ENCODE measurements at regions not wholly inside any gene's neighbourhood (a gene's known extent, or its start where the extent isn't known, plus 50 kb on each side); places are given as distances from the start of the nearest gene placed in this dataset.
A peak's percentile ranks its signal among the peaks of the same experiment; 100 is the strongest.
"Not testable (repeated sequence)": the region's sequence is repeated elsewhere in the genome, so short reads cannot be mapped to it uniquely, and the experiment has no call there.

GRCh38 chr7:73176813-73177212 lies 91.0 kb upstream of the SPDYE9 start:
- DNase-seq (ENCODE audit: low read depth in 2 of 2, low spot score in 1 of 2) = not testable (repeated sequence)

- DNase-seq (ENCODE audit: low read depth in 2 of 2, low spot score in 1 of 2) = not testable (repeated sequence)
Observed at GRCh38 chr7:73175322-73175721, 89.5 kb upstream of the SPDYE9 start.

- DNase-seq (ENCODE audit: low read depth in 2 of 2, low spot score in 1 of 2) = not testable (repeated sequence)
Observed at GRCh38 chr7:73170902-73171301, 85.1 kb upstream of the SPDYE9 start.

DNA sequence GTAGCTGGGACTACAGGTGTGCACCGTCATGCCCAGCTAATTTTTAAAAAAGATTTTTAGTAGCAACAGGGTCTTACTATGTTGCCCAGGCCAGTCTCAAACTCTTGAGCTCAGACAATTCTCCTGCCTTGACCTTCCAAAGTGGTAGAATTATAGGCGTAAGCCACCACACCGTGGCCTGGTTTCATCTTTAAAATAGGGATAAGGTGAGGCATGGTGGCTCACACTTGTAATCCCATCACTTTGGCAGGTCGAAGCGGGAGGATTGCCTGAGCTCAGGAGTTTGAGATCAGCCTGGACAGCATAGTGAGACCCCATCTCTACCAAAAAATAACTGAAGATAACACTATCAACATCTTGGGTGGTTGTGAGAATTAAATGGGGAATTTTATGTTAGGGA lies 84.6 kb upstream of the SPDYE9 start:
- DNase-seq (ENCODE audit: low read depth in 2 of 2, low spot score in 1 of 2) = not testable (repeated sequence)

GRCh38 chr7:73166152-73166551 lies 80.3 kb upstream of the SPDYE9 start:
- DNase-seq (ENCODE audit: low read depth in 2 of 2, low spot score in 1 of 2) = not testable (repeated sequence)

DNA sequence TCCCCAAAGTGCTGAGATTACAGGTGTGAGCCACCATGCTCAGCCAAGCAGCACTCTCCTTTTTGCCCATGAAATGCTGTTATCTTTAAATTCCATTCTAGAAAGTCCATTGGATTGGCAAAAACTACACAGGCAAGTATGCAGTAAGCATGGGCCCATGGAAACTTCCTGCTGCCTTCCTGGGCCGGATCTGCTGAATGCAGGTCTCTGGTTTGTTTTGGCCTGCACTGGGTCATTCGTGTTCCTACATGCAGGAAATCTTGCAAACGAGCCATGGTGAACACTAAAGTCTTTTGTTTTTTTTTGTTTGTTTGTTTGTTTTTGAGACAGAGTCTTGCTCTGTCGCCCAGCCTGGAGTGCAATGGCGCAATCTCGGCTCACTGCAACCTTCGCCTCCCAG lies 76.8 kb upstream of the SPDYE9 start:
- DNase-seq (ENCODE audit: low read depth in 2 of 2, low spot score in 1 of 2) = not testable (repeated sequence)

DNA sequence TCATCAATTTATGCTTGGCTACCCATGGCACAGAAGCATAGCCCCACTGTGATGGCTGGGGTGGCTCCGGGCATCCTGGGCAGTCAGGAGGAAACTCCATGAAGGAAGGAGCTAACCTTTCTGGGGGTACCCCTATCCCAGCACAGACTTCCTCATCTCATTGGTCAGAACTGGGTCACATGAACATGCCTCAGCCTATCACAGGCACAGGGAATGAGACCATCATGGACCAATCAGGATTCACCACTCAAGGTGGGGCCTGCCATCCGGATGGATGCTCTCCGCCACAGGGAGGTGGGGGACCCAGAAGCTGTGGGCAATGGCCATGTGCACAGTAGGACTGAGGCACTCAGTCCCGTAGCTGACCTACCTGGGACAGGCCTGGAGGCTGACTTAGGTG lies 75.9 kb upstream of the SPDYE9 start:
- DNase-seq (ENCODE audit: low read depth in 2 of 2, low spot score in 1 of 2) = not testable (repeated sequence)

DNA sequence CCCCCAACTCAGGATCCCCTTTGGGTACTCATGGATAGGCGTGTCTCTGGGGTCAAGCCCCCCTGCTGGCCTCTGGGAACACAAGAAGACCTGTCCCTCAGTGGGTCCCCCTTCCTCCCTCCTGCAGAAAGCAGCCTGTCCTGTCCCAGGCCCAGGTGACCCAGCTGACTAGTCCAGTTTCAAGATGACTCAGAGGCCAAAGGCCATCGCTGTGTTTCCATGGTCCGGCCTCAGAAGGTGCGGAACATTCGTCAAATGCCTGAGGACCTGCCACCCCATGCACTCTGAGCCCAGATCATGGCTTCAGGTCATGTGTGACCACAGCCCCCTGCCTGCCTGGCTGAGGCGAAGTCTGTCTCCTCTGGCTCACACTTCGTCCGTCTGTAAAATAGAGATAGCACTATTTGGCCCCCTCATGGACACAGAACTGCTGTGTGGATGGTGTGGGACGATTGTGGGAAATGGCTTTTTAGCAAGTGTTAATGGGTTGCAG lies 71.4 kb upstream of the SPDYE9 start:
- not testable (repeated sequence) for DNase-seq (ENCODE audit: low read depth in 2 of 2, low spot score in 1 of 2)

DNA sequence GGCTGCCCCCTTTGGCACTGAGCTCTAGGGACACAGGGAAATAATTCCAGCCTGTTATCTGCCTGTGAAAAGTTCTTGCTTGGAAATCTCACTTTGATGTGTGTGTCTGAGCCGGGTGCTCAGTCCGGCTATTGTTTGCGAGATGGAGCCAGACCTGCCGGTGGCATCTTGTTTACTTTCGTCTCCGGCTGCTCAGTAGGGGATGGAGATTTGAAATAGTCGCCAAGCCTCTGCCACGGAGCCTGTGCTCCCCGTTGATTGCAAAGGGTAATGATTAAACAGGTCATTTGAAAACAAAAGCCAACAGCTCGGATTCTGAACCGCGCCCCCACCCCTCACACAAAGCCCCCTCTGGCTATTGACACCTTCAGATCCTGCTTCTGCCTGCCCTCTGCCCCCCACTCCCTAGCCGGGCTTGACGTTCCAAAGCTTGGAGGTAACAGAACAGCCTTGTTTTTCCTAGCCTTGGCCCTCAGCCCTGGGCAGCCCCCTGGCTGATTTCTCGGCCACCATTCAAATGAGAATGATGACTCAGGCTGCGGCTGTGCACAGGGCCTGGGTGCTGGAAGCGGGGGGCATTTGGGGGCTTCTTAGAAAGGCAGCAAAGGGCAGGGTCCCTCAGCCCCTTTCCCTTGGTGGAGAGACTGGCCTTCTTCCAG lies 70.8 kb upstream of the SPDYE9 start:
- not testable (repeated sequence) for DNase-seq (ENCODE audit: low read depth in 2 of 2, low spot score in 1 of 2)

DNA sequence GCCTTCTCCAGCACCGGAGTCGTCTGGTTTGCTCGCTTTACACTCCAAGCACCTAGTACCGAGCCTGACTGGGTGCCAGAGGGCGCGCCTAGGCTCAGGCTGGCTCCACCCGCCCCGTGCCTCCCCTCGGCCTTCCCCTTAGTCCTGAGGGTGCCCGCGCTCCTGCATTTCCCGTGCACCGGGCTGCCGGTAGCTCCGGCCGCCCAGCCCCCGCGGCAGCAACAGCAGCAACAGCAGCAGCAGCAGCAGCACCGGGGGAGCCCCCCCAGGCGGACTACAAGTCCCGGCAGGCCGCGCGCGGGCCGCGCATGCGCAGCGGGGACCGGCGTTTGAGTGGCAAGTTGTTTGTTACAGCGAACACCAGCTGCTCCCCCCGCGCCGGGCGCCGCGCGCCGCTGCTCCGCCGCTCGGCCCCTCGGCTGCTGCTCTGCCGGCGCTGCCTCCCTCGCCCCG lies 68.8 kb upstream of the SPDYE9 start:
- DNase-seq (ENCODE audit: low read depth in 2 of 2, low spot score in 1 of 2) = peak; percentile 37 to 61

GRCh38 chr7:73153921-73154585 lies 68.2 kb upstream of the SPDYE9 start:
- not testable (repeated sequence) for DNase-seq (ENCODE audit: low read depth in 2 of 2, low spot score in 1 of 2)

GRCh38 chr7:73148570-73148969 lies 62.7 kb upstream of the SPDYE9 start:
- DNase-seq (ENCODE audit: low read depth in 2 of 2, low spot score in 1 of 2) = not testable (repeated sequence)

DNA sequence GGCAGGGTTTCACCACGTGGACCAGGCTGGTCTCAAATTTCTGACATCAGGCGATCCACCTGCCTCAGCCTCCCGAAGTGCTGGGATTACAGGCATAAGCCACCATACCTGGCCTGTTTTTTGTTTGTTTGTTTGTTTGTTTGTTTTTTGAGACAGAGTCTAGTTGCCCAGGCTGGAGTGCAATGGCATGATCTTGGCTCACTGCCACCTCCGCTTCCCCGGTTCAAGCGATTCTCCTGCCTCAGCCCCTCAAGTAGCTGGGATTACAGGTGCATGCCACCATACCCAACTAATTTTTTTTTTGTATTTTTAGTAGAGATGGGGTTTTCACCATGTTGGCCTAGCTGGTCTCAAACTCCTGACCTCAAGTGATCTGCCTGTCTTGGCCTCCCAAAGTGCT lies 61.8 kb upstream of the SPDYE9 start:
- not testable (repeated sequence) for DNase-seq (ENCODE audit: low read depth in 2 of 2, low spot score in 1 of 2)

GRCh38 chr7:73143993-73144392 lies 58.2 kb upstream of the SPDYE9 start:
- not testable (repeated sequence) for DNase-seq (ENCODE audit: low read depth in 2 of 2, low spot score in 1 of 2)

DNA sequence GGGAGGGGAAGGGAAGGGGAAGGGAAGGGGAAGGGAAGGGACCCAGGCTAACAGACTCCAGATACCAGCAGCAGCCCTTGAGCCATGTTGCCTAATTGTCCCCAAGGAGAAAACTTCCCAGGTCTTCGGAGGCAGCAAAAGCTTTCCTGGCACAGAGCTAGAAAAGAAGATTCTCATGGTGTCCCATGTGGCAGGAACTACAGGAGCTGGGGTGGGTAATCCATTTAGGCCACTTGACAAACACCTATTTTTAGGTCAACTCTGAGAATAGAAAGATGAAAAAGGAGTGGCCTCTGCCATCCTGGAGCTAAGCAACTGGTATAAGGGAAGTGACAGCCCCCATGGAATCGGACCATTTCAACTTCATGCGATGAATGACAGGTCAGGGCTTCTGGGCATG lies 52.1 kb upstream of the SPDYE9 start:
- not testable (repeated sequence) for DNase-seq (ENCODE audit: low read depth in 2 of 2, low spot score in 1 of 2)
